HG03175 (cell line): ENCODE measurements at regions not wholly inside any gene's neighbourhood (a gene's known extent, or its start where the extent isn't known, plus 50 kb on each side); places are given as distances from the start of the nearest gene placed in this dataset.
"Not testable (repeated sequence)": the region's sequence is repeated elsewhere in the genome, so short reads cannot be mapped to it uniquely, and the experiment has no call there.

Source experiments
- ATAC-seq: cut with Tn5 transposase; IDR thresholded peaks from one replicate; pipeline ENCODE4 v1.9.1; 2021; ENCODE audit warnings: mild to moderate bottlenecking, moderate library complexity; ENCODE audit not compliant: unreplicated experiment

- no peak for ATAC-seq
These were observed 125.1 kb upstream of the STARD13 start for GRCh38 chr13:33410619-33411018.

GRCh38 chr13:33411312-33411711 lies 125.8 kb upstream of the STARD13 start:
- ATAC-seq = no peak

GRCh38 chr13:33415822-33416221 lies 130.3 kb upstream of the STARD13 start:
- ATAC-seq = no peak

- ATAC-seq = not testable (repeated sequence)
These were observed 132.8 kb upstream of the STARD13 start for GRCh38 chr13:33418224-33418953.

- ATAC-seq = not testable (repeated sequence)
These were observed 134.6 kb upstream of the STARD13 start for GRCh38 chr13:33420117-33420516.

GRCh38 chr13:33426131-33426530 lies 140.6 kb upstream of the STARD13 start:
- ATAC-seq = no peak

- ATAC-seq = no peak
These were observed 147.8 kb upstream of the STARD13 start for GRCh38 chr13:33433316-33433715.

- ATAC-seq = no peak
These were observed 149.1 kb upstream of the STARD13 start for GRCh38 chr13:33434676-33435075.

- ATAC-seq = no peak
These were observed 149.7 kb upstream of the STARD13 start for GRCh38 chr13:33435207-33435606.

GRCh38 chr13:33438918-33439317 lies 153.4 kb upstream of the STARD13 start:
- ATAC-seq = no peak

- ATAC-seq = no peak
These were observed 155.5 kb upstream of the STARD13 start for GRCh38 chr13:33441015-33441414.

GRCh38 chr13:33445024-33445423 lies 159.5 kb upstream of the STARD13 start:
- no peak for ATAC-seq

GRCh38 chr13:33445476-33445875 lies 159.9 kb upstream of the STARD13 start:
- no peak for ATAC-seq

GRCh38 chr13:33446821-33447725 lies 161.5 kb upstream of the STARD13 start:
- ATAC-seq = no peak

GRCh38 chr13:33448889-33449288 lies 163.3 kb upstream of the STARD13 start:
- ATAC-seq = no peak

- no peak for ATAC-seq
These were observed 165.6 kb upstream of the STARD13 start for GRCh38 chr13:33450956-33451709.

GRCh38 chr13:33452873-33453517 lies 167.4 kb upstream of the STARD13 start:
- no peak for ATAC-seq

GRCh38 chr13:33453936-33454335 lies 168.4 kb upstream of the STARD13 start:
- ATAC-seq = no peak

GRCh38 chr13:33454844-33455705 lies 169.5 kb upstream of the STARD13 start:
- no peak for ATAC-seq

GRCh38 chr13:33459702-33460101 lies 174.1 kb upstream of the STARD13 start:
- ATAC-seq = no peak
